Germinal center (tissue), 1 donor: ENCODE measurements at regions not wholly inside any gene's neighbourhood (a gene's known extent, or its start where the extent isn't known, plus 50 kb on each side); places are given as distances from the start of the nearest gene placed in this dataset.
"Not testable (repeated sequence)": the region's sequence is repeated elsewhere in the genome, so short reads cannot be mapped to it uniquely, and the experiment has no call there.

ENCODE experiments used
- DNase-seq: peaks from one replicate; pipeline ENCODE4 v3.0.0; 2012; ENCODE audit warnings: mixed read lengths, low spot score

DNA sequence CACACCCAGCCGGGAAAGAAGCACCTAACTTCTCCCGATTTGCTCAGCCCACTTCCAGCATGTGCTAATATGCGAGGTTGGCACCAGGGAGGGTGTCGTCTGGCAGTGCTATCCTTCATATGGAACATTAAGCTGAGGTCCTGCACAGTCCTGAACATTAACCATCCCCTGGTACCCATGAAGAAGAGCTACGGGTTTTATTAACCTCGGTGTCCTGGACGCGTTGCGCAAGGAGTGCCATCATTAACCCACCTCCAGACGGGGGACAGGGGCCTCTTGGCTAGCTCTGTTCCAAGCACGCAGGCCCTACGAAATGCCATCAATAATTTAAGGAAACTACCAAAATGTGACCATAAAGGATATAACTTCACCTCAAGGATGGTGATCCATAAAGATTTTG is 193.5 kb downstream of the MAF start:
- no peak for DNase-seq

DNA sequence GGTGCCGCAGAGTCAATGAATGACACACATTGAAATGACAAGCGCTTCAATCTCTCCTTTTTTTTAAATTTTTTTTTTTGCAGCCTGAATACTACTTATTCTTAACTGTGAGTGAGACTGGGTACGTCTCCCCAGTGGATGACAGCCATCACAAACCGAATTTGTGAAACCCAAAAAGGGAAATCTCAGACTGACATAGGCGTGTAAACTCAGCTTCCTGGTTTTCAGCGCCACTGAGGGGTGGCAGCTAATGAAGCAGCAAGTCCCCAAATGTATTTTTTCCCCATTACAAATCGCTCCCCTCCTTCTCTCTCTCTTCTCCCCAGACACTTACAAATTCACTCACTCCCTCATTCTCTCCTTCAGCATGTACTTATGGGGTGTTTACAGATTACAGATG is 196.0 kb downstream of the MAF start:
- DNase-seq = peak; percentile 10

DNA sequence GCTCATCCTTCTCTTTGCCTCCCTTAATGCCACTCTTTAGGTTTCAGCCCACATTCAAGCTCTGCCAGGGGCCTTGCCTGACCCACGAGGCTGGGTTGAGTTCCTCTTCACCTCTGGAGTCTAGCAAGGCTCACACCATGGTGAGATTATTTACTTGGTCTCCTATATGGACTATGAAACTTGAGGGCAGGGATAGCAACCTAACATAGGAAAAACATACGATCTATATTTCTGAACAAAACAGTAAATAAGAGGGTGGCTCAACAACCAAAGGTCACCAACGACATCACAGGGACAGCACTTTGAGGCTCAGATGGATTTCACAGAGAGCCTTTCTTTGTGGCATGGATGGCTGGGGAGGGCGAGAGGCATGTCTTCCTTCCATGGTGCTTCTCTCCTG is 197.0 kb downstream of the MAF start:
- DNase-seq = no peak

DNA sequence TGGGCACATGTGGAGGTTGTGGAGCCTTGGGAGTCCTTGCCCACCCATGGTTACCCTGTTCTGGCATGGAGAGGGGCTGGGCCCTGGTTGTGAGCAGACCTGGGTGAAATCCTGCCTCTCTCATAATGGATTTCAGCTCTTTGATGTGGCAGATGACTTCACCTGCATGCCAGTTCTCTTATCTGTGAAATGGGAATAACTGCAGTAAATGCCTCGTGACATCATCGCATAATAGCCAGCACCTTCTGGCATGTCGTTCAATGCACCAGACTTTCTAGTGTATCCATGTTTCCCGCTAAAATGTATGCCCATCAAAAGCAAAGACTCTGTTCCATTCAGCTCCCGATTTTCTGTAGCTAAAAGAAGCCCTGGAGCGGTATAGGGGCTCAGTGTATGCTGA is 197.6 kb downstream of the MAF start:
- no peak for DNase-seq

DNA sequence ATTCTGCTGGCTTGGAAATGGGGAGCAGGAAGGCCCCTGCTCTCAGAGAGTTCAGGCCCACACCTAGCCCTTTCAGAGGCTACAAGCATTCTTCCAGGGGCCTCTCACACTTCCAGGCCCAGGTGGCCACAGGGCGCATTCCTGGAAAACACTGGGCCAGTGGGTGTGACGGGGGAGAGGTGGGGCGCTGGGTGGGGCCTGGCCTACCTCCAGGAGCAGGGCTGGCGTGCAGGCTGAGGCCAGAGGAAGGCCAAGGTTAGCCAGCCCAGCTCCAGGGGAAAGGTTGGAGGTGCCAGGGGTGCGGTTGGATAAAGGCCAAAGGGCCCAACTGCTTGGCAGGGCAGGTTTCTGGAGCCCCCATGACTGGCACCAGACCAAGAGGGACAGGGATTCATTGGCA is 198.2 kb downstream of the MAF start:
- DNase-seq = no peak

DNA sequence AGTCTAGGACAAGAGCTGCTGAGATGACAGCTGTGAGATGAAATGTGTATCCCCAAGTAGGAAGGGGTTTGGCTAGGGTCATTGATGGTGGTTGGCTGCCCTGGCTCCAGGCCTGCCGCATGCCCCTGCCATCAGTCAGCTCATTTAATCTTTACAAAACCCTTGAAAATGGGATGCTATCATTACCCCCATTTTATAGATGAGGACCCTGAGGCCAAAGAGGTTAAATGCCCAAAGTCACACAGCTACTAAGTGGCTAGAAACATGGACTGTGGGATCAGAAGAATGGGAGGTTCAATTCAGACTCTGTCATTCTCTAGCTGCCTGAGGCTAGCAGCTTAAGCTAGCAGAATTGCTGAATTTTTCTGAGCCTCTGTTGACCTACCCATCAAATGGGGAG is 198.8 kb downstream of the MAF start:
- no peak for DNase-seq

DNA sequence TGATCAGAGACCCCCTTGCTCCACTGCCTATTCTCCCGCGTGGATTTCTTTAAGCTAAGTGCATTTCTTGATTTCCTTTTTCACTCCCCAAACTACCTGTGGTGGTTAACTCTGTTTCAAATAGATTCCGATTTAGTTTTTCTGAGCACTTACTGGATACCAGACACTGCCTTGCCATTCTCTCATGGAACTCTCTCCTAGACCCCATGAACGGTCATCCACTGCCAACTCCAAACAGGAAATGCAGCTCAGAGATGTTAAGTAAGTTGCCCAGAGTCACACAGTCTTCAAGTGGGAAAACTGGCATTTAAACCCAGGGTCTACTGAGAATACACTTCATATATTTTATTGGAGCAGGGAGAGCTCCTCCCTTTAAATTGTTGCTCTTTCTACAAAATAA is 199.4 kb downstream of the MAF start:
- no peak for DNase-seq

DNA sequence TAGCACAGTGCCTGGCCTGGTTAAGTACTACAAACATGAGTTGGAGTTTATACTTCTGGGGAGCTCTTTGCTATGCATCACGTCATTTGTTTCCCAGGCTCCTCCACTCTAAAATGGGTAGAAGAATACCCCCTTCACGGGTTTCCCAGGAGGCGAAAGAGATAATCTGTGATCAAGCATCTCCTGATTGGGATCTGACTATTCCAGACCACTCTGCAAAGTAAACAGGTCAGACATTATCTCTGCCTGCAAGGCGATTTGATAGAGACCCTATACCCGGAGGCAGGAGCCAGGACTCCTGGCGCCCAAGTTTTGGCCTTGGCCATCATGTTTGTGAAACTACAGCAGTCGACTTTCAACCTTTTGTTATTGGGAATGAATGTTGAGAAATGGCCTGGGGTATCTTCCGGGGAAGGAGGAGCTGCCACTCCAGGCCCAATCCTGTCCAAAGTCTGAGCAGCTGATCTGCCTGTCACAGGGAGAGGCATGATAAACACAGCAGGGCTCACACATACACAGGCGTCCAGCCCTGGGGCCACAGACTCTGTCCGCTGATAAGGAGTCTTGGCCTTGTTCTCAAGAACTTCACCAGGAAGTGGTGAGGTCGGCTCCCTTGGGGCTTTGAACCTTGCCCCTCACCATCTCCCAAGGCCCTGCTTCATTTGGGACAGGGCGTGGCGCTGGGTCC is 199.9 kb downstream of the MAF start:
- no peak for DNase-seq

DNA sequence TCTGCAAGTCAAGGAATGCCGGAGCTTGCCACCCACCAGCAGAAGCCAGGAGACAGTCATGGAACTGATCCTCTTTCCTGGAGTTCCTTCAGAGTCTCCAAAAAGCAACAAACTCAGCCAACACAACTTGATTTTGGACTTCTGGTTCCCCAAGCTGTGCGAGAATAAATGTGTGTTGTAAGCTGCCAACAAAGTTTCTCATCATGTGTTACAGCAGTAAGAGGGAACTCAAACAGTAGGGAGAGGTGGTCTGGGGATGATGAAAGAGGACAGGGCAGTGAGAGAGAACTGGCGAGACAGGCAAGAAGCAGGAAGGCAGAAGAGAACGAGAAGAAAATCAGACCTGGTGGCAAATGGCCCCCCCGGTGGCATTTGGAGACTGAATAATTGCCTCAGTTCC is 204.9 kb downstream of the MAF start:
- no peak for DNase-seq

DNA sequence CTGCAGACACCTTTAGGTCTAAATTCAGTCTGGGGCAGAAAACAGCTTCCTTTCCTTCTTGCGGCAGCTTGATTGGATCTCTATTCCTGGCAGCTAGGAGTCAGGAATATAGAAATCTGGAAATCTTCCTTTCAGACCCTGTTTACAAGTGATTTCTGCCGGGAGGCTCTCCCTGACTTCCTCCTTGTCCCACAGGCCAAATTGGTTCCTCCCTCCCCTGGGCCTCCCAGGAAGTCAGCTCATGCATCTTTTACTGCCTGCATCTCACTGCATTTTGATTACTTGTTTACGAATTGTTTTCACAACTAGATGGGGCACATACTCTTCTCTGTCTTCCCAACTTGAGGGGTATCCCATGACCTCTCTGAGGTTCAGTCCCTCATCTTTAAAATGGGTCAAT is 206.3 kb downstream of the MAF start:
- no peak for DNase-seq

DNA sequence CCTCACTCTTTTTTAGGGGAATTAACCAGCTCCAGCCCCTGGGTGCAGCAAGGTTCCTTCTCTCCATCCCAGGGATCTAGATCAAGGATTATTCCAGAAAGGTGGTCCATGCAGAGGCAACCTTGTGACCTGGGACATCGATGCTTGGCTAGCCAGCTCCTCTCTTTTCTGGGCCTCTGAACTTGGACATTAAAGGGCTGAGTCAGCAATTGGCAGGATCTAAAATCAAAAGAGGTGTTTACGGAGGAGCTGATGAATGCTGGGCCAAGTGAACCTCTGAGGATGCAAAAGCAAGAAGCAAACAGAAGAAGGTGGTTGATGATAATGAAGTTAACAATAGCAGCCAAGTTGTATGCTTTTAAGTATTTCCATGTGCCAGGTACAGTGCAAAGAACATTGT is 207.0 kb downstream of the MAF start:
- no peak for DNase-seq

DNA sequence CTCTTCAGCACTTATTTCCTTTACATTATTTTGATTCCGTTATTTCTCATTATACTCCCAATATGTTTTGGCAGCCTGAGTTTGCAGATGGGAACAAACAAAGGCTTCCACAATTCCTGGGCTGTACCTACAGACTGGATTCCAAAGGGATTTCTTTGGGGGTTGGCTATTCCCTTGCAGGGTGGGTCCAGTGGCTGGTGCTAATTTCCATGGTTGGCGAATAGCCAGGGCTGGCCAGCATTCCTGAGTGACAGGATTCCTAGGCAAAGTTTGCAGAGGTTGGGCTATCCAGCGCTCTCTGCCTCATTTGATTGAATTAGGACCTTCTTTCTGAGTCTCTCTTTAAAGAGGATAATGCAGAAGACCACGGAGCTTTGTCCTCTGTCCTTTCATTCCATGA is 207.4 kb downstream of the MAF start:
- no peak for DNase-seq

DNA sequence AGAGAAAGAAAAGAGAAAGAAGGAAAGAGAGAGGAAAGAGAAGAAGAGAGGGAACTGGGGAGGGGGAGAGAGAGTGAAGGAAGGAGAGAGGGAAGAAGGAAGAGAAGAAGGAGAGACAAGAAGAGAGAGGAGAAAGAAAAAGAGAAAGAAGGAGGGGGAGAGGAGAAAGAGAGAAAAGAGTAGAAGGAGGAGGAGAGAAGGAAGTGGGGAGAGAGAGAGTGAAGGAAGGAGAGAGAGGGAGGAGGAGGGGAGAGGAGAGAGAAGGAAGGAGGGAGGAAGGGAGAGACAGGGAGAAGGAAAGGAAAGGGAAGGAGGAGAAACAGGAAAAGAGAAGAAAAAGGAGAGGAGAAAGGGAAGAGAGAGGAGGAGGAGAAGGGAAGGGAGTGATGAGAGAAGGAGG is 208.5 kb downstream of the MAF start:
- no peak for DNase-seq

DNA sequence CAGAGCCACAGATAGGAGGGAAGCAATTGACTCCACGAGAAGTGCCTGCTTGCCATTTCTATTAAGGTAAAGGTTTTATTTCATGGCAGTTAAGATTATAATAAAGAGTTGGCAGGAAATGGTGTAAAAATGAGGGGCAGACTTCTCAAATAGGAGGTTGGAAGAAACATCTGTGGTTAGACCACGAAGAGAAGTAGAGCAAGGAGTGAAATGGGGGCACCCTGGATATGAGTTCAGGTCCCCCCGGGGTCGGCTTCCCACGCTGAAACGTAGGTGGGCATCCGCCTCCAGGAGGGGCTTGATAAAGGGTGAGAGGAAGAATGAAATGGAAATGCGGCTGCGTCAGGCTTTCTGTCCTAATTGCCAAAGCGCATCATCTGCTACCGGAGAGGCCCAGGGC is 209.1 kb downstream of the MAF start:
- DNase-seq = no peak

DNA sequence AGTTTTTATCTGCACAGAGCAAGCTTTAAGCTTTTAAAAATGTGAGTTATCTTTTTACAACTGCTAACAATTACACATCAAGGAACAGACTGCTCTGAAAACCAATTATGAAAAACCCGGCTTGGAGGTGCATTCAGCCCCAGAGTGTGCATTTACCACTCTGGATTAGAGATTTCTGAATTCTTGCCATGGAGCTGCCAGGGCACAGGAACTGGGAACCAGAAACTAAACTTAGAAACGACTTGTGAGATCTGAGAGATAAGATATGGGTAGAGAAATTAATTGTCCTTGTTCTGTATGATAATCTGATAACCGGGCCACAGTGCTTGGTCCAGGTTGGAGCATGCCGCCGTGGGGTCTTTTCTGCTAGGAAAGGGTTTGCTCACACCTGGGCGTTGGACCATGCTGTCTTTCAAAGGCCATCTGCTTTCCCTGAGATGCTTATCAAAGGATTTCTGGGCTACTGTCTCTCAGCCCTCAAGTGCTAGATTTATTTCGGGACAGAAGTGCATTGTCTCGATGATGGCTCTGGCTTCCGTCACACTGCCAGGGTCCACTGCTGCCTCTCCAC is 210.0 kb downstream of the MAF start:
- no peak for DNase-seq

DNA sequence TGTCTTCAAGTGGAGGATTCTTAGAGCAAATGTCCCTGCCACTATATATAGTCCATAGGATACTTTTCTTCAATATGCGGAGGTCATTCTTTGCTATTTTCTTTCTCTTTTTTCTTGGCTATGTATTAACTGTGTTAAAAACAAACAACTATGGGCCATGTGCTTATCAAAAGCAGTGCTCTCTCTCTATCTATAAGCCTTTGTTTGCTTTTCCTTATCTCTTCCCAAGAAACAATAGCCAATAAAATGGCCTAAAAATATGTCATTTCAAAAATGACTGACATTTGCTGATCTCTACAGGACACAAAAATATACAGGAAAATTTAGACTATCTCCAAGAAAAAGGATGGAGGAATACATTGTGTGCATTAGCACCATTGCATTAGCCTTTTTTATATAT is 212.1 kb downstream of the MAF start:
- no peak for DNase-seq

DNA sequence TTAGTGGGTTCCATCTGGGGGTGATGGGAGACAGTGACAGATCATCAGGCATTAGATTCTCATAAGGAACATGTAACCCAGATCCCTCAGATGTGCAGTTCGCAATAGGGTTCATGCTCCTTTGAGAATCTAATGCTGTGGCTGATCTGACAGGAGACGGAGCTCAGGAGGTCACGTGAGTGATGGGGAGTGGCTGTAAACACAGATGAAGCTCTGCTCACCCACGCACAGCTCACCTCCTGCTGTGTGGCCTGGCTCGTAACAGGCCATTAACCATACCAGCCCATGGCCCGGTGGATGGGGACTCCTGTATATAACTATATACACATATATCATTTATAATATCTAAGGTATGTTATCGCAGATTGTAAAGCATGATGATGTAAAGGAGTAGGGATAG is 214.2 kb downstream of the MAF start:
- DNase-seq = no peak

DNA sequence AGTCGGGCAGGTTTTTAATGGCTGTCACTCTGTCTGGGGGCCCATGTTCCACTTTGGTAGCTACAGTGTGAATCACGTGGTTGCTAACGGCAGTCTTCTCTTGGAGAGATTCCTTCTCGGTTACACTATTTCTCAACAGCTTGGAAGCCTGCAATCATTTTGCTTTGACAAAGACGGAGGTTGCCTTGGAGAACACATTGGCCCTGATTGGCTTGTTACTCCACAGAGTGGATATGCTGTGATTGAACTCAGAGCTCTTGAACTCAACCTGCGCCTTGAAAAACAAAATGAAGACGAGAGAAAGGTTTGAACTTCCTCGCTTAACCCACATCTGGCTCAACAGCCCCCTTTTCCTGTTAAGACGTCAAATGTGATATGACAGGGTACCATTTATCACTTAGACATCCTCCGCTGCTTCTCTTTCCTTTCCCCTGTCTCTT is 218.9 kb downstream of the MAF start:
- DNase-seq = no peak

DNA sequence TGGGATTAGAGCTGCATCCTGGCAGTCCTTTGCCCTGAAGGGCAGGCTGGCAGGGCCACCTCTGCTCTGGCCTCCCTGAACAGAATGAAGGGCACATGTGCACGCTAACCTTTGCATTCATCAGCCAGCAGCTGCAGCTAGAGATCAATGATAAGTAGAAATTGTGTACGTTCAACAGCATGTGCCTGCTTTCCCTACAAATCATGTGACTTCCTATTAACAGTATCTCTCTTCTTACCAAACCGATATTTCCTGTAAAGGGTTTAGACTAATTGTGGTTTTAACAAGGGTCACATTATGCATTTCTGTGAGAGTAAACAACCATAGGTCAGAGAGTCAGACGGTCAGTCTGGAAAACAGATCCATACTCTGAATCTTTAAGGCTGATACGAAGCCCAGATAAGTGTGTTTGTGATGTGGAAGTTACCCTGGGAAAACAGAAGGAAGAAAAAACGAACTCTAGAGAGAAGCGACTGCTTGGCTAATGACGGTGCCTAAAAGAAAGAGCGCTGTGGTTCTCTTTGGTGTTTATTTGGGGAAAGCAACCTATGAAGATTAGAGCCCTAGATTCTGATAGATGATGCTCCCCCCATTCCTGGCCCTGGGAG is 219.4 kb downstream of the MAF start:
- no peak for DNase-seq

DNA sequence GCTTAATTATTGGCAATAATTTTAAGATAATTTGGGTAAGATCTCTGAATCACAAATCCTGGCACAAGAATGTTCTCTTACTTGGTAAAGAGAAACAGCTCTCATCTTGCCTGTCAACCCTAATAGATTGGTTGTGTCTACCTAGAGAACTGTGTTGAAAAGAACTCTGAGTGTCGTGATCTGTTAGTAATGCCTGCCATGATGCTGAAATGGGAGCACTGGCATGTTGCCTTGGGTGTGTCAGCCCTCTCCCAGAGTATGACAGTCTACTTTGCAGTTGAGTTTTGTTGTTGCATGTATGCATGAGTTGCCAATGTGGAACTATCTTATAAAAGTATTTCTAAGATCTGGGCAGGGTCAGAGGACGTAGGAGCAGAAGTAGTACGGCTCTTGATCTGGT is 221.4 kb downstream of the MAF start:
- no peak for DNase-seq

DNA sequence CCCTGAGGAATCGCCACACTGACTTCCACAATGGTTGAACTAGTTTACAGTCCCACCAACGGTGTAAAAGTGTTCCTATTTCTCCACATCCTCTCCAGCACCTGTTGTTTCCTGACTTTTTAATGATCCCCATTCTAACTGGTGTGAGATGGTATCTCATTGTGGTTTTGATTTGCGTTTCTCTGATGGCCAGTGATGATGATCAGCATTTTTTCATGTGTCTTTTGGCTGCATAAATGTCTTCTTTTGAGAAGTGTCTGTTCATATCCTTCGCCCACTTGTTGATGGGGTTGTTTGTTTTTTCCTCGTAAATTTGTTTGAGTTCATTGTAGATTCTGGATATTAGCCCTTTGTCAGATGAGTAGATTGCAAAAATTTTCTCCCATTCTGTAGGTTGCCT is 223.5 kb downstream of the MAF start:
- not testable (repeated sequence) for DNase-seq

DNA sequence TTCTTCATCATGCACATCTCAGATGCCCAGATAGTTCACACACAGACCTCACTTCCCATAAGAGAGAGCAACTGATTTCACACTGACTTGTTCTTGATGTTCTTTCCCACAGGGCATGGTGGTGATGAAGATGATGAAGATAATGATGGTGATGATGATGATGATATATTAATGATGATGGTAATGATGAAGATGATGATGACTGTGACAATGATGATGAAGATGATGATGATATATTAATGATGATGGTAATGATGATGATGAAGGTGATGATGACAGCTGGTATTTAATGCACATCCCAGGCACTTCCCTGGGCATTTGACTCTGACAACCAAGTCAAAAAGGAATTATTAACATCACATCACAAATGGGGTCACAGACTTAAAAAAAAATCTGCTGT is 225.2 kb downstream of the MAF start:
- DNase-seq = no peak

DNA sequence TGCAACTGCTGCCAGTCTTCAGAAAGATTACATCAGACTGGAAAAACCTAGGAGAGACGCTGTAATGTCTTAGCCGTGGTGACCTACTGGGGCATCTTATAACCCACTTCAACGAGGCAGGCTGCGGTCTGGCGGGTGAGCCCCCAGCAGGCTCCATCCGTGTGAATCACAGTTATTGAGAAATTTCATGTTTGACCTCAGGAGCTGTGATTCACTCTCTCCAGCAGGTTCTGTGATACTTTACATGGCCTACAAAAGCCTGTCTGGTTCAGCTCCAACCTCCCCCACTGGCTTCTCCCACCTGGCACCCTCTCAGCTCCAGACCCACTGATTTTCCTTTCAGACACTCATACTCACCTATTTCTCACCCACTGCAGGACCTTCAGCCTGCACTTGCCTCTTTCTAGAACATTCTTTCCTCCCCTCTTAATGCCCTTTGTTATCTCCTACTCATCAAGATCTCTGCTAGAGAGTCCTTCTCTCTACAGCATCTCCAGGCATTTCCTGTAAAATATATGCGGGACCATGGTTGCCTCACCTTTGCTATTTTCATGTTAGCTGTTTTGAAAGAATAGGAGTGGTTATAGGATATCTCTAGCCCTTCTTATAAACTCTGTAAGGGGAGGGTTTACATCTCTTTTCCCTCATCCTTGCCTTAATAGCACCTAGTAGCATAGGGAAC is 227.9 kb downstream of the MAF start:
- DNase-seq = no peak
